Stimulated activated CD4-positive, alpha-beta T cell treated with anti-CD3 and anti-CD28 coated beads, Interleukin-15, amount 100 ng/mL, for 24 hours (primary cell): ENCODE measurements at regions not wholly inside any gene's neighbourhood (a gene's known extent, or its start where the extent isn't known, plus 50 kb on each side); places are given as distances from the start of the nearest gene placed in this dataset.
"Not testable (repeated sequence)": the region's sequence is repeated elsewhere in the genome, so short reads cannot be mapped to it uniquely, and the experiment has no call there.

Experiments
- DNase-seq: peaks from one replicate; pipeline ENCODE4 v3.0.0-alpha.2; 2020

DNA sequence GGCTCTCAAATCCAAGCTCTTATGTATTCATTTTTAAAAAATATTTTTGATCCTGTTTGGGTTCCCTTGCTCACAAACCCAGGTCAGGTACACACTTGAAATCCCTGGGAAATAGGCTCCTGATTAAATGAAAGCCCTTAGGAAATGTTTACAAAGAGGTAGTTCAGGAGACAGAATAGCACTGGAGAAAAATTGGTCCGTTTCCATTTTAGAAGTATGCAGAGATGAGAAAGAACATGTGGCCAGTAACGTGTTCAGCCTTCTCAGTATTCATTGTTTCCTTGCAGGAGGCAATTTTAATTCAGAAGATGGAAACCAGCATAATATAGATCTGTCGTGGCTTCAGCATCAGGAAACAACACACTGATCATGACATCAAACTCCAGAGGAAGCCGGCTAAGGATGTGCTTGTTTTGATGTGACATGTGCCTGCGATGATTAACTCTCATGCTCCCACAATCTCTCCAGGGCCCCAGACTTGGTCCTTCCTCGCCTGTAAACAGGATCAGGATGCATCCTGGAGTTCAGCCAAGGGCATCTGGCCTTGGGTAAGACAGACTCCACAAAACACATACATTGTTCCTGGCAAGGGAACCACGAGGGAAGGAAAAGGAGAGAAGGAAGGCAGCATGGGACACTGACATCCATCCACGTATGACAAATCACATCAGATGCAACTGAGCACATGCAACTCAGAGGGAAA, 350.5 kb upstream of the THBS1 start:
- no peak for DNase-seq

DNA sequence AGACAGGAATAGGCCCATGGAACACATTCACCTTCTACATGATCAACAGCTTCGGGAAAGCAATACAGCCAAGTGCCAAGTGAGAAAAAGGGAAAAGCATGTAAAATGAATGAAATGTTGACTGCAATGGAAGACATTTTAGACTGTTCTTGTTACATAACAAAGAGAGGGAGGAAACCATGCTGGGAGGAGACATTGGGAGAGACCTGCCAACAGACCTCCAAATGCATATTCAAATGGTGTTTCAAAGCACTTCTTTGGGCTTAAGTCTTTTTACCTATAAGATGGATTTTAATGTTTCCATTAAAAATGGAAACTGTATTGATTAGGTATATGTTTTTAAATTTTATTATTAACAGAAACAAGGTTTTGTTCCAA, 350.0 kb upstream of the THBS1 start:
- DNase-seq: no peak

DNA sequence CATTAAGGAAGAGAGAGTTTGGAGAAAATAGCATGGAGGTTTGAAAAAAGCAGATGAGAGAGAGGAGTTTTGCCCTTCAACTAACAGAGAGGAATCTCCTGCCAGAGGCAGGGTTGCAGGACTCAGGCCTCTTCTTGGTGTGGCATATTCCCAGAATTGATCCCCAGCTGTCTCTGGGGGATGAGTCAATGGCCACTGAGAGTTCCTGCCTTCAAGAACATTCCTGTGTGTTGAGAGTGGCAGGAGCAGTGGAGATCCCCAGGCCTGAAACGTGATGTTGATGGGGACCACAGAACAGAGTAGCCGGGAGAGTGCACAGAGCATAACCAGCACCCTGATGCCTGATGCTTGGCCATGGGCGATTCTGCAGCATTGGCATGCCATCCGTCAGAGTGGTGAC, 348.4 kb upstream of the THBS1 start:
- no peak for DNase-seq

DNA sequence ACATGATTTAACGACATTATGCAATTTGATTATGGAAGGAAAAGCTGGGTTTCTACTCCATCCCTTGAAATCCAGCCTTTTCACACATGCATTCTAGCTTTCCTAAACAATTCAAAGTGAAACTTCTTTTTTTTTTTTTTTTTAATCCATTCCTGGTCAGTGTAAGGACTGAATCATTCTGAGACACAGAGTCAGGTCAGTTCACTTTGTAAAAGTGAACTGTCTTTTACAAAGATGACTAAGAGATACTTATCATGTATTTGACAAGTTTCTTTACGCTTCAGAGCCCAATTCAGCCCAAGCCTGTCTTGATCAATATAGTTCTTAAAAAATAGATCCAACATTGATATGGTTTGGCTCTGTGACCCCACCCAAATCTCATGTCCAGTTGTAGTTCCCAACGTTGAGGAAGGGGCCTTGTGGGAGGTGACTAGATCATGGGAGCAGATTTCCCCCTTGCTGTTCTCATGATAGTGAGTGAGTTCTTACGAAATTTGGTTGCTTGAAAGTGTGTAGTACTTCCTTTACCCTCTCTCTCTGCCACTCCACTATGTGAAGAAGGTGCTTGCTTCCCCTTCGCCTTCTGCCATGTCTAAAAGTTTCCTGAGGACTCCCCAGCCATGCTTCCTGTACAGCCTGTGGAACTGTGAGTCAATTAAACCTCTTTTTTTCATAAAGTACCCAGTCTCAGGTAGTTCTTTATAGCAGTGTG, 345.6 kb upstream of the THBS1 start:
- DNase-seq: no peak

DNA sequence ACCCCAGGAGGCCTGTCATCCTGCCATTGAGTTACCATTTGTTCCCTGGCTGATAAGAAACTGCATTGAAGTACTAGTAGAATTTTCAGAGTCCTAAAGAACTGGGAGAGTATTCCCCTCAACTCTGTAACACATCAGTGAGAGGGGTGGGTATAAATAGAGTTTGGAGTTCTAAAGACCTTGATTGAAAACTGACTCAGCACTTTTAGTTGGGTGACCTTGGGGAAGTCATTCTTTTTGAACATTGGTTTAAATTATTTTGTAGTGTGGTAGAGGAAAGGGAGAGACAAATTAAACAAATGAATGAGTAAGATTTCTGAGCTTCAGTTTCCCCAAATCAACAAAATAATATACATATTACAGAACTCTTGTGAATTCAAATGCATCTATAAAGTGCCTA, 344.5 kb upstream of the THBS1 start:
- no peak for DNase-seq

DNA sequence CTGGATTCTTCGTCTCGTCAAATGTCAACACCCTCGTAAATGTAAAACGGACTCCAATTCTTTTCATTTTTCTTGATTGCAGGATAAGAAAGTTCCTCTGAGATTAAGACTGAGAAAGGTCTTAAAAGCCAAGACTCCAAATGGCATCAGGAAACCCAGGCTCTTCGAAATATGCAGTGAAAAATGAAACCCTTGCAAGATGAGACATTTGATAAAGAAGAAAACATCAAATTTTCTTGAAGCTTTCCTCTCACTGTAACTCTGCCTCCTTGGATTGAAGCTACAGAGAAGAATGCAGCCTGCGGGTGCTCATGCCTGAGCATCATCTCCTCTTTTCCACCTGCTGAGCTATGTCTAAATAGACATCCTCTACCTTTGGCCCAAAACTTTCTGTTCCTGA, 342.4 kb upstream of the THBS1 start:
- DNase-seq: no peak

DNA sequence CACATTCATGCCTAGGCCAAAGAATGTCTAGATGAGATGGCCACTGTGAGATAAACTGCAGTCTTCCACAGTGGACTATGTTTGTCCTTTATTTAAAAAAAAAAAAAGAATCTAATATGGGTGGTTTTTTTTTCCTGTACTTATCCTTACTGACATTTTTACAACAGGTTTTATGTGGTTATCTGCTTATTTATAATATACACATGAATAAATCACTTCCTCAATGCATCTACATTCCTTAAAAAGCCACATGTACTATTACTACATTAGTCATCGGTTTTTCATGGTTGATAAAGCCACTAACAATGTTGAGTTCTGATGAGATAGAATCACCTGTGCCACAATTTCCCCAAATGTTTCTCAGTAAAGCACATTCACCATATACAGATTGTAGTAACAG, 341.3 kb upstream of the THBS1 start:
- DNase-seq: no peak

DNA sequence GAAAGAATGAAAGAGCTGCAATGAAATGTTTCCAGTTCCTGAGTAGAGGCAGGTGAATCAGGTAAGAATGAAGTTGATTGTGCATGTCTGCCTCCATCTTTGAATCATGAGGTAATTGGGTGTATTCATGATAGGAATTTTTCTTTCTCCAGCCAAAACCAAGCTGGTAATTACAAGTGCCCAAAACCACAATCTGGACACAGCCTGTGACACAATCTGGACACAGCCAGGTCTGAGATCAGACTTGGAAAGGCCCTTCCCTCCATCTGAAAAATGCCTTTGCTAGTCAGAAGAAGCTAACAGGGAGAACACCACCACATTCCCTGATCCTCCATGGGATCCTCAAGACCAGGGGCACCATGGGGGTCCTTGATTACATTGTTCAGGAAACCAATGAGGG, 338.5 kb upstream of the THBS1 start:
- no peak for DNase-seq

DNA sequence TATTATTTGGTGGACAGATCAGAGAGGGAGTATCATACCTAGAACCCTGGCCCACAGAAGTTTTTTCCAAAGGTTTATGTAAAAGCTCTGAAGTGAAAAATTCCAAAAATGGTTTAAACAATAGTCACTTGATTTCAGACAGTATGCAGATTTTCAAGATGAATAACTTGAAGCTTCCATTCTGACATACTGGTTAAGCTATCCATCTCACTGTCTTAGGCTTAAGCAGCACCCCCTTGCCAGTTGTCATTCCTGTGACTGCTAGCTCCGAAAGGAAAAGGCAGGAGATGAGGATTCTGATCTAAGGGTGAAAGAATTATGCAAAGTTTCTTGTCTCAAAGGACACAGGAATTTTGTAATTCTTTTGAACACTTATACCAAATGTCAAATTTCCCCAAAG, 337.5 kb upstream of the THBS1 start:
- DNase-seq: no peak

DNA sequence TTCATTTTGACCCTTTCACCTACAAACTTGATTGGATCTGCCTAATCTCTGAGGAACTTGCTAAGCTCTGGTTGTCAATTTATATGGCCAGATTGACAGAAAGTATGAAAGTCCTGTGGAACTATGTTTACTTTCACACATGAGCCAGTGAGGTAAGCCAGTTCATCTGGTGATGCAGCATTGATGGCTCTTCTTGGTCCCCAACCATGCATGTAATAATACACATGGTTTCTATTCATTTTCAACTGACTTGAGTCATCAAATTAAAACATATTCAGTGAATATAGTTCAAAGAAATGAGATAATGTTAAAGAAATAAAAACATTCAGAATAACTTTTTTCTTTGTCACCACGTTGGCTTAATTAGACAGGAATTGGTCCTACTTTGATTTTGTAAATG, 336.1 kb upstream of the THBS1 start:
- DNase-seq: no peak

DNA sequence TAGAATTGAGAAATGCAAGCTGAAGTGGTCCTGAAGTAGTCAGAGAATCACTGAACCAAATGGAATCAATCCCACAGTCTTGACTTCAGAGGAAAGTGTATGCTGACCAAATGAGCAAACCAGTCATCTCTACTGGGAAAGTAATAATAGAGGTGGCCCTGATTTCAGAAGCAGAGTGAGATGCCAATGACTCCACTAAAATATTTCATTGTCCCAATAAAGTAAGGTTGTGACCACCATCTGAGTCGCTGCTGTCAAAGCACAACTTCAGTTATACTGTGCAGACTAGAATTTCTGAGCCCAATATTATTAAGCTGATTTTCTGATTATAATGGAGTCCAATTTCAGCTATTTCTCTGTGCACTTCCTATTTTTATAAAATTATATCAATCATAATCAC, 334.4 kb upstream of the THBS1 start:
- DNase-seq: no peak

DNA sequence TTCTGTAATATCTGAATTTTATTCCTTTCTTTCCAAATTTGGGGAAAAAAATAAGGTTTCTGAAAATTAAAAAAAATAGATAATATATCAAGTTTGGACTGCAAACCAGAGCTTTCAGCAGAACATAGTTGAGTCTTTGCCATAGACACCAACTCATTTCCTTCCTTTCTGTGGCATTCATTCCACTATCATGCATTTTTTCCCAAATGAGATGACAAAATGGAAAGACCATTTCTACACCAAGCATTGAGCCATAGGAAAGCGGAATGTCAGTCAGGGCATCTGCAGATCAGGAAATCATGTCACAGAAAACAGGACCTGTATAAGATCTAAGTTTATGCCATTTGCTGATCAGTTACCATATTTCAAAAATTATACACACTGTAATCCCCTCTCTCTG, 333.3 kb upstream of the THBS1 start:
- DNase-seq: no peak

DNA sequence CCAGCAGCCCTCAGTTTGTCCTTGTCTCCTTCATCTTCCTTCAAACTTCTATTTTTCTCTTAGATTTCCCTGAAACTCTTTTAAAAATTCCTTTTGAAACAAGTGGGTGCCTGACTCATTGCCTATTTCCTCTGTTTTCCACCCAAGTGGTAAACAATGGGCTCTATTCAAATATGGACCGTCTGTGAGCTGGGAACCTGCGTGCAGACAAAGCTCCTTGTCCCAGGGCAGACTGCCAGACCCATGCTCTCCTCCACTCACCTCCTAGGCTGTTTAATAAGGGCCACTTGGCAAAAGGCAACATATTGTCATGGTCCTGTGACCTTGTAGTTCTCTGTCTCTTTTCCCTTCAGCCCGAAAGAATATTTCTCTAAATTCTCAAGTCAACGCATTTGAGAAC, 332.7 kb upstream of the THBS1 start:
- no peak for DNase-seq

DNA sequence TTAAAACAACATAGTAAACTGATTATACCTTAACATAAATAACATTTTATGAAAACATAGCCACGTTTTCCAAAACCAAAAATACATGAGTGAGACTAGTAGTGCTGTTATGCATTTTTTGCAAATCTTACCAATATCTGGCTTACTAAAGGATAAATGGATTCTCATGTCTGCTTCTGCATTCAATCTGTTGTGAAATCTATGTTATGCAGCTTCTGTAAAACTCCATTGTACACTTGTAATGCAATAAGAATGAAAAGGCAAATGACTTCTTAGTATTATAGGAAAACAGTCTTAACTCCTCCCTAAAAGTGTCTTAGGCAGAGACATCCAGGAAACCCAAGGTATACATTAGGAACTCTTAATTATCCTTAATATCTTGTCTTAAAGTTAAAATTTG, 330.9 kb upstream of the THBS1 start:
- DNase-seq: no peak

DNA sequence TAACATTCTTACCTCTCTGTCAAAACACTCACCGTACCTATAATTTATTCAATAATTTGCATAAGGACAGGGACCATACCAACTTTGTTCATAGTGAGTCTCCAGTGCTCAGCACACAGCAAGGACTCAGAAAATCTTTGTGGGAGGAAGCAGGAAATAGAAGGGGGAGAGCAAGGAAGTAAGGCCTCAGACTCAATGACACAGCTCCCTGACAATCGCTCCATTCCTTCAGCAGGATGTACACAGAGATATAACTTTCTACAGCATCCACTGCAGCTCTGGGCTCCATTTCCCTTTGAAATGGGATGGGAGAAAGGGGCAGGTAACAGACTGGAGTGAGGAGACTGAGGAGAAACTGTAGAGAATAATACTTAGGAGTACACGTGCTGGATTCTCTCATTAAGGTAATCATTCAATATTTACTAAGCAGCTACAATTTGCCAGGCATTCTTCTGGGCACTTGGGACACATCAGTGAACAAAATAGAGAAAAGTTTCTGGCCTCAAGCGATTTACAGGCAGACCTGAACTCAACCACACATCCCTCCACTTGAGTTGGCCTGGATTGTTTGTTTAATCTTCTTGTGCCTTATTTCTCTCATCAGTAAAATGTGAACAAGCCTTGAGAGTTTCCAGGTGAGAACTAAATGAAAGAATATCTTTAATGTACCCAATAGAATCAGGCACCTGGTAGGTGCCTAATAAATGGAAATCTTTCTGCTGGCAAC, 330.3 kb upstream of the THBS1 start:
- no peak for DNase-seq

DNA sequence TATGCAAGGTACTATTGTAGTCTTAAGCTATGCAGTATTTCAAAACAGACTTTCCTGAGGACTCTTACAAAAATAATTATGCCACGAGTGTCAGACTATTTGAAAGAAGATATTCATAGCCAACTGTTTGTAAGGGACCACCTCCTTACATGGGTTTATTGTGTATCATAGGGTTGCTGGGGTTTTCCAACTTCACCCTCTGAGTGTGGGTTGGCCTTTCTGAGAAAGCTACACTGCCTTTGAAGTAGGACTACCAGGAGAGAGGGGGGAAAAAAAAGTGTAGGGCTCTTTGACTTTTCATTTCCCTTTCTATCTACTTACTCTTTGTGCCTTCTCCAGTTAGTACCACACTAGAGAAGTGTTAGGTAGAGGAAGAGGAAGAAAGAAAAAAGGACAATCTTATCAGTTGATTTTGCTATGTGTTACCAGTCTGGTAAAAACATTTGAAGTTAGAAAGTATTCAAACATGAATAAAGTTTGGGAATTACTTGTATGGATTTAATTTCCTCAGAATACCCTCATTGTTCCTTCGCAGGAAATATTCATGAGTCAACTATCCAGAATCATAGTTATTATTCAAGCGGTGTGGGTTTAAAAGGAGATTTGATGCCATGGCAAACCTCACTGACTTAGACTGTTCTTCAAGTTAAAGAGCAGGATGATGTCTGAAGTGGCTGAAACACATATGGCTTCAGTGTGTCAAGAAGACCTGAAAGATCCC, 329.3 kb upstream of the THBS1 start:
- peak; percentile 4 for DNase-seq

DNA sequence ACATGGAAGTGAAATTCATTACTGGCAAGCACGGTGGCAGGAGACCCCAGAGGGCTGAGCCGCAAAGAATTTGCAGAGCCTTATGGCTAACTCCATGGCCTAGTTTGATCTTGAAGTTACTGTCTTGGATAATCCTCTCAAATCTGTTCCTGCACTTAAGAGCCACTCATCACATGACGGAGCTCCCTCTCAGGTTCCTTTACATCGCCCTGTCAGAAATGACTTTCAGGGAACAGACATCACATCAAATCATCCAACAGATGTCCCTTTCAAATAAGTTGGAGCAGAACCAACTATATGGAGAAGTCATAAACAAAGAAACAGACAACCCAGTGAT, 328.8 kb upstream of the THBS1 start:
- no peak for DNase-seq

DNA sequence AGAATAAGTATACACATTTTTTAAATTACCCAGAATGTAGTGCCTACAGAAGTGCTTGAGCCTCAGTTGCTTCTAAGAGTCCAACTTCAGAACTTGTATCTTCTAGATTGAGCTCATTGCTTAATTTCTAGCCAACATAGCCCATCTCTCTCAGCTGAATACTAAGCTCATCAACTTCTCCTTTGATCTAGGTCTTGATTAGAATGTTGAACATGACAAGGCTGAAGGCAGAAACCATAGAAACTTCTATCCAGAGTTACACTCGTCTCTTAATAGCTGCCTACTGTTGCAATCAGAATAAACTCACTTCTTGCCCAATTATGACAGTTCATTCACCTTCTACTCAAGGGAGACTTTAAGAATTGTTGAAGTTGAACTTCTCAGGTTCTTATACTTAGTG, 327.3 kb upstream of the THBS1 start:
- DNase-seq: no peak

DNA sequence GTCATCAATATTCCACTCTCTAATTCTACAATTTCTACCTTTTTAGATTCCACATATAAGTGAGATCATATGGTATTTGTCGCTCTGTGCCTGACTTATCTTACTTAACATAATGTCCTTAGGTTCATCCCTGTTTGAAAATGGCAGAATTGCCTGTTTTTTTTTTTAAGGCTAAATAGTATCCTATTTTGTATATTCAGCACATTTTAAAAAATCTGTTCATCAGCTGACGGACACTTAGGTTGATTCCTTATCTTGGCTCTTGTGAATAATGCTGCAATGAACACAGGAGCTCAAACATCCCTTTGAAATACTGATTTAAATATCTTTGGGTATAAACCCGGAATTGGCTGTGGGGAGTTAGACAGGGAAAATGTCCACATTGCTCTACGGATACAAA, 326.7 kb upstream of the THBS1 start:
- no peak for DNase-seq

DNA sequence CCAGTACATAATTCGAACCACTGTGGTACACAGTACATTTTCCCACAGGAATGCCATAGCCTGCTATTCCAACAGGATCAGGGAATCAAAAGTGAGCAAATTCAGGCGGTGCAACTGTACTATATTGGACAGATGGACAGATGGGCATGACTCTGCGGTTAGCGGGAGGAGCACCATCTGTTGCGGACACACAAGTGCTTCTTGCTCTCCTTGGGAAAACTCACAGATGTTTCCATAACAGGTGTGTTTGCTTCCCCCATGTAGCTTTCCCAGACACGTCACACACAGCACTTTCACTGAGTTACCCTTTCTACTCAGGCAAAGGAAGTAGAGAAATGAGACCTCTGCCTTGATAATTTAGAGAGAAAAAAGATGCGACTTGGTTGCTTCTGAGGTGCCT, 325.1 kb upstream of the THBS1 start:
- DNase-seq: no peak

DNA sequence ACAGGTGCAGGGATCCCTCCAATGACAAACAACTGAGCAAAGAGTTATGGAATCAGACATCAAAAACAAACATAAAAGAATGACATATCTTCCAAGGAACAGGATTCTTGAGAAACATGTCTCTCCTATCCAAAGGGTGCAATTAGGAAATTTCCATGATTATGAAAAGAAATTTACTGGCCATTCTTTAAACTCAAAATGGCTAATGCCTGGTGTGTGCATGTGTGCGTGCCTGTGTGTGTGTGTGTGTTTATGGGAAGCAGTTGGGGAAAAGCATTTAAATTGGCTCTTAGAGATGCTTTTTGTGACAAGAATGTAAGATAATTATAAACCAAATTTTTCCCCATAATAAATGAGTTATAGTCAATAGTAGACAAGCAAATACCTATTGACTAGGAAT, 320.5 kb upstream of the THBS1 start:
- DNase-seq: no peak

DNA sequence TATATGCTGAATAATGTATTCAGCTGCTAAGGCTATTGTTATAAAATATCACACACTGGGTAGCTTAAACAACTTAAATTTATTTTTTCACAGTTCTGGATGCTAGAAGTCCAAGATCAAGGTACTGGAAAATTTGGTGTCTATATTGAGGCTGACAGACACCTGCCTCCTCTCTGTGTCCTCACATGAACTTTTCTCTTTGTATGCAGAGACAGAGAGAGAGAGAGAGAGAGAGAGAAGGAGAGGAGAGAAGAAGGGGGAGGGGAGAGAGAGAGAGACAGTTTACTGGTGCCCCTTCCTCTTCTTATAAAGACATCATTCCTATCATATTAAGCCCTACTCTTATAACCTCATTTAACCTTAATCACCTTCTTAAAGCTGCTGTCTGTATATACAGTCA, 320.1 kb upstream of the THBS1 start:
- DNase-seq: no peak

DNA sequence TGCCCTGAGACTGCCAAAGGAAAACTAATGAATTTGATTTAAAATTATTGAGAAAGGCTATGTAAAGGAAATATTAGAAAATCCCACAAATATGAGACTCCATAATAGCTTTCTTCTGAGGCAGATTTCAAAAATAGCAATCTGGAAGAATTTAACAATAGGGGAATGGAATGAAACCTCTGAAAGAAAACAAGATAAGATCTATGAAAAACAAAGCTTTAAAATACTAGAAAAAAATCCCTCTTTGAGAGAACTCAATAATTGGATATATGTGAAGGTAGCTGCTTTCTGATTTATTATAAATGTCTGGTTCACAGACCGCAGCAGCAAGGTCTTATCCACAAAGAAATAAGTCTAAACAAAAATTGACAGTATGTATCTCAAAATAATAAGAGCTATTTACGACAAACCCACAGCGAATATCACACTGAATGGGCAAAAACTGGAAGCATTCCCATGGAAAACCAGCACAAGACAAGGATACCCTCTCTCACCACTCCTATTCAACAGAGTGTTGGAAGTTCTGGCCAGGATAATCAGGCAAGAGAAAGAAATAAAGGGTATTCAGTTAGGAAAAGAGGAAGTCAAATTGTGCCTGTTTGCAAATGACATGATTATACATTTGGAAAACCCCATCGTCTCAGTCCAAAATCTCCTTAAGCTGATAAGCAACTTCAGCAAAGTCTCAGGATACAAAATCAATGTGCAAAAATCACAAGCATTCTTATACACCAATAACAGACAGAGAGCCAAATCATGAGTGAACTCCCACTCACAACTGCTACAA, 319.3 kb upstream of the THBS1 start:
- DNase-seq: not testable (repeated sequence)
